ENCODE measurements at regions not wholly inside any gene's neighbourhood (a gene's known extent, or its start where the extent isn't known, plus 50 kb on each side); places are given as distances from the start of the nearest gene placed in this dataset.
"Not testable (repeated sequence)": the region's sequence is repeated elsewhere in the genome, so short reads cannot be mapped to it uniquely, and the experiment has no call there.

DNA sequence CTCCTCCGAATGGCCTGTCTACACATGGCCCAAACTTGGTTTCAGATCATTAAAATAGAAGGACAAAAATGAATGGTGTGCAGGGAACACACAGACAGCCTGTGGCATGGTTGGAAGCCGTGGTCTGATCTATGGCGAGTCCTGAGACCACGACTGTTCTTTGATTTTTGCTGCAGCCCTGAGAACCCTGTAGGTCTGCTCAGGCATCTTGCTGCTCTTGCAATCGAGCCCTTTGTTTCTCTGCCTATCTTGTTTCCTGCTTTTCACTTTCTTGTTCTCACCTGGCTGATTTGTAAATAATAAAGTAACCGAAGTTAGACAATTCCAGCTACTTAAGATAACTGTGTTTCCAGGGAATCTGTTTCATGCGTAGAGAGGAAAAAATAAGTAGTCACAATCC is 54.1 kb upstream of the NBPF9 start:
- DNase-seq (ENCODE audit: low read depth in 2 of 2), result not testable (repeated sequence)

DNA sequence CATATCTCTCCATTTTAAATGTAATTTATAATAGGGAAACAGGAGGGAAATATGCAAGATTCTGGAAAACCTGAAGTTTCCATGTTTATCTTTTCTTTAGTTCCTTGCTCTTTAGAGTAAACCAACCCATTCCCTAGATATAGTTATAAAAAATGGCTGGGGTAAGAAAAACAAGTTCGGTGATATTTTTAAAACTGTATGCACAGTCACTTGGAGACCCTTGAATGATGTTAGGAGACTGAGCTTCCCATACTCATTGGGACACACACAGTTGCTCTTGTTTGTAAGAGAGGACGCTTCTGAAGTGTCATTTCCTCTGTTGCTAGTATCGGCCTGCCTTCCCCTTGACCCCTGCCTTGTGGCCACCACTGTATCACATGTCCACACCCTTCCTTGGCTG is 55.0 kb upstream of the NBPF9 start:
- not testable (repeated sequence) for DNase-seq (ENCODE audit: low read depth in 2 of 2)

DNA sequence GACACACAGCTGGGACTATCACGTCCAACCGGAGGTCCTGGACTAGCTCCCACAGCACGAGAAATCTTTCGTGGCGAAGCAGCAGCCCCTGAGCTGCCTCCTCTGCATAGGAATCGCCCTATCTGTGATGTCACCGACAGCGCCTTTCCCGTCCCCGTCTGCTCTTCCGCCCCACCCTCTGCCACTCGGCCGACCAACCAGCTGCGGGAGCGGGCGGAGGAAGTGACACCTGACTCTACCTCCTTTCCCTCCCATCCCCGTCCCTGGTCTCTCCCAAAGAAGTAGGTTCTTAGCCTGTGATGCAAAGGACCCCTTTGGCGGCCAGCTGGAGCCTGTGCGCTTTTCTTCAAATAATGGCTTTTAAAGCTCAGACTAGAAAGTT is 59.7 kb upstream of the NBPF9 start:
- not testable (repeated sequence) for DNase-seq (ENCODE audit: low read depth in 2 of 2)

DNA sequence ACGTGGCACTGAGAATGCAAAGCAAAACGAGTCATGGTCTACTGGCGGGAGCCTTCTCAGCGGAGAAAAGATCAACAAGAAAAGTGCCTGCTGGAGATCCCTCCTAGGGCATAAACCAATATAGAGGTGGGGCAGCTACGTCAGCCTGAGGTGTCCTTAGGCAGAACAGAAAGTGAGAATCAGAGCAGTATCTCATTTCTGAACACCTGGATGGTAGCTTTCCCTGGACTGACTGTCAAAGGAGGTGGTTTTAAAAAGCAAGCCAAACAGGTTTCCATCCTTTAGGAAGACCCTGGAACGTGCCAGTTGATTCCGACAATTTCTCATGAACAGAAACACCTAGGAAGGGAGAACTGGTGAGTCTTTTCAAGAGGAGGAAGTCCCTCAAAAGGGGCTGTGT is 71.4 kb upstream of the NBPF9 start:
- not testable (repeated sequence) for DNase-seq (ENCODE audit: low read depth in 2 of 2)

DNA sequence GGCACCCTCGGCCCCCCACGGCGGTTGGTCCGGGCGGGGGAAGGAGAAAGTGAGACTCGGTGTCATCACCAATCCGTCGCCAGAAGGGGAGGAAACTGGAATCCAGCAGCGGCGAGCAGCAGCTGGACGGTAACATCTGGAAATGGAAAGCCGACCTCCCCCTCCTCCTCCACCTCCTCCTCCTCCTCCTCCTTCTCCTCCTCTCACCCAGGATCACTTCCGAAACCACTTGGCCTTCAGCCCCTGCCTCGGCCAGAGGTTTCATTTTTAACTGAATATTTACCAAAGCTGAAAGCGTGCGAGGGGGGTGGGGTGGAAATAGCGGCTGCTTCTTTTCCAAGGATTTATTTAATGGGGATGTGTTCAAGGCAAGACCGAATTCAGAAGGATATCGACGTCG is 72.5 kb upstream of the NBPF9 start:
- not testable (repeated sequence) for DNase-seq (ENCODE audit: low read depth in 2 of 2)

DNA sequence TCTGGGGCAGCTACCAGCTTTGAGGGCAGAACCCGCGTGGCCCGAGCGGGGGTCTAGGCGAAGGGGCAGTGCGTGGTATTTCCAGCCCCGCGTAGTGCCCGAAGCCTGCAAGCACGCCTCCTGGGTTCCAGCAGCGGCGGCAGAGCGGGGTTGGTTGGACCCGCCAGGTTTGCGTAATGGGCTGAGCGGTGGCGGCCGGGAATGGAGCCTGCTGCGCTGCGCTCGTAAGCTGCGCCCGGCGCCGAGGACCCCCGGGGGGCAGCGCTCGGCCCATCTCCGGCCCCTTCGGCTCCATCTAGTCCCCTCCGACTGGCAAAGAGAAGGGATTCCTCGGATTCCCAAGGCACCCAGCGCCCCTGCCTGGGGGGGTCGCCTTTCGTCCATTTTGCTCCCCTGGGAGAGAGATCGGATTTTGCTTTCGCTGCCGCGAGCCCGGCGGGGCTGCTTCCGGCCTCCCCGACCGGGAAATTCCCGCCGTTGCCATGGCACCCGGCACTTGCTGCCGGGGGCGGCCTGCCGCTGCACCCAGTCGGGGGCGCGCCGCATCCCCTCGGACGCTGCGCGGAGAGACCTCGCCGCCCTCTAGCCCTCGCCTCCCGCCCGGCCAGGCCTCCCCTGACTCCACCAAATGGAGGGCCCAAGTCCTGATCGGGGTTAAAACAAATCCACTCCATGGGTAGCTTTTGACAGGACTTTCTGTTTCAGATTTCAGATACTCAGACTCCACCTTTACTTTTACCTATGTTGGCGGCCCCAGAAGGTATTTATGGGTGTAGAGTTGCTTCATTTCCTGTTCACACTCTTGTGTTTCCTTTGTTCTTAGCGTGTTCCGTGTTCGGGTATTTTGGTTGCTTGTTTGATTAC is 73.3 kb upstream of the NBPF9 start:
- peak; percentile 25 to 60 for DNase-seq (ENCODE audit: low read depth in 2 of 2)

DNA sequence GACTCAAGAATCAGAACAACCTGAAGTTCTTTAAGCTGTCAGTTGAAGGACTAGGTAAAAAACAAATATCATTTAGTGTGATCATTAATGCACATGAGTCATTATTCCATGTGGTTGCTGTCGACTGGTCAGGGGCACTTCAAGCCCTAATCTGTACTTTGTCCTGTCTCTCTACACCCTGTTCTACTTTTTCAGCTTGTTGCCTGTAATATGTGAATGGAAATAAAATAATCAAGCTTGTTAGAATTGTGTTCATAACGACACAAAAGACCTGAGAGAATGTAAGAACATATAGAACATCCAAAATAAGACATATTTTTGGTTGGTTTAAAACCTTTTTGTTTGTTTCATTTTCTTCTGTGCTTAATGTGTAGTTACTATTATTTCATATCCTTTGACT is 87.4 kb upstream of the NBPF9 start:
- not testable (repeated sequence) for DNase-seq (ENCODE audit: low read depth in 2 of 2)

DNA sequence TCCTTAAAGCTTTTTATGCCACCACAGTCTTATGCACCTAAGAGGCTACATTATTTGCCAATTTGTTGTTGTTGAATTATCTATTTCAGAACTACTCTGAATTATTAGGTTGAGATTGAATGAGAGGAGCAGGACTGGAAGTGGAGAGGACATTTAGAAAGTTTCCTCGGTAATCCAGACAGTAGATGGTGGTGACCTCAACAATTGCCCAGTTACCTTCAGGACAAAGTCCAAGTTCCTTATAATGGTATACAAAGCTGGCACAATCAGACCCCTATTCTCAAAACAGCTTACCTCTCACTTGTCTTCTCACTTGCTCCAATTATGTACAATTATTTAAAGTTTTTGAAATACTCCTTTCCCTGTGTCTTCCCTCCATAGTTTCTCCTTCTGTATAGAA is 93.3 kb upstream of the NBPF9 start:
- DNase-seq (ENCODE audit: low read depth in 2 of 2), result not testable (repeated sequence)

DNA sequence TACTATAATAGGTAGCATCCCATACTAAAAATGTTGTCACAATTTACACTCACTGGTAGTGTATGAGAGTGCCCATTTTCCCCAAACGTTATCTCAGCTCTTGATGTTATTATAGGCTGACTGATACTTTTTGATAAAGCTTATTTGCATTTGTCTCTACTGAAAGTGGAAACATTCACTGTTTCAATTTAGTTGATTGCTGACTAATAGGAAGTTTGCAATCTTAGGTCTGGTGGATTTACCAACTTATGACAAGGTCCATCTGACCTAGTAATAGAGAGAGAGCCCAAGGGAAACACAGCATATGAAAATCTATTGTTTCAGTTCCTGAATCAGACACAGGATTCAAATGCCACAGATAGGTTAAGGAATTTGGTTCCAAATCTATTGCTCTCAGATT is 97.2 kb upstream of the NBPF9 start:
- not testable (repeated sequence) for DNase-seq (ENCODE audit: low read depth in 2 of 2)

DNA sequence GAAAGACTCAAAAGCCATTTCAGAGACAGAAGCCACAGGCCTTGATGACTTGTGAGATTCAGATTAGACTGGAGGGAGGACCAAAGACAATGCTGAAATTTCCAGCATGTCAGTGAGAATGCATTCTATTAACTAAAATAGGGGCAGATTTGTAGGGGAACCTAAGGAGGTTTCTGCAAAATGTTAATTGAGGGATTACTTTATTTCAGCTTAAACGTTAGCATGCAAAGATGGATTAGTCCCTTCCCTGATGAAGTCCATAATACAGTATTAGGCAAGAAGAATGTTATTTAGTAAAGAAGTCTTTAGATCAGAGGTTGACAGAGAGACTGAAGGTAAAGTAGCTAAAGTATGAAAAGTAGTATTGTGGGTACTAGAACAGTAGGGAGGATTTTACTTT is 98.9 kb upstream of the NBPF9 start:
- not testable (repeated sequence) for DNase-seq (ENCODE audit: low read depth in 2 of 2)

DNA sequence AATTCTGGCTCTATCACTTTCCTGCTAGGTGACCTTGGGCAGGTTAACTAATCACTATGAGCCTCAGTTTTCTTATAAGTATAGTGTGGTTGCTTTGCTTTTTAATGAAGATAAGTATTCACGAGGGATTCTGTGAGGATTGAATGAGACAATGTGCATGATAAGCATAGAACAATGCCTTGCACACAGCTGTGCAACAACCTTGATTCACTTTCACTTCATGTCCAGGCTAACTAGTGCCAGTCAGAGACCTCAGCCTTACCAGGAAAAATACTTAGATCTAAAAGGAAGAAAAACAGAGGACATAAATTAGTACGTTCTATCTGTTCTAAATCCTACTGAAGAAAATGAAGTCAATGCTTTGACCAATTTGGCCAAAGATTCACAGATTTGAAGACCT is 101.0 kb upstream of the NBPF9 start:
- DNase-seq (ENCODE audit: low read depth in 2 of 2), result not testable (repeated sequence)

DNA sequence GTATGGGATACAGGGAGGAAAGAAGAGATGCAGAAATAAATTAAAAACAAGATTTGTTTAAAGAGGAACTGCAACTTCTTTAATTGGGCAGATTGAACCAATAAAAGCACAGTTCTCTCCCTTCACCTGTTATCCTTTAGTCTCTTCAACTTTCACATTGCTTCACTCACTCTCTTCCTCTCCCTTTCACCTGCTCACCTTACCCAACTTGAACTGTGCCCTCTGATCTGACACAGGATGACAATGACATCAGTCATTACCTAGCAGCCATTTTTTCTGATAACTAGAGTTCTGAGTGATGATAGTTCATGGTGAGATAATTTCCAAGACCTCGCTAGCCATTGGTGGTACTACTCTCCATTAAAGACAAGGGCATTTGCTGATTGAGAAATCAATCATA is 105.5 kb upstream of the NBPF9 start:
- DNase-seq (ENCODE audit: low read depth in 2 of 2), result not testable (repeated sequence)

DNA sequence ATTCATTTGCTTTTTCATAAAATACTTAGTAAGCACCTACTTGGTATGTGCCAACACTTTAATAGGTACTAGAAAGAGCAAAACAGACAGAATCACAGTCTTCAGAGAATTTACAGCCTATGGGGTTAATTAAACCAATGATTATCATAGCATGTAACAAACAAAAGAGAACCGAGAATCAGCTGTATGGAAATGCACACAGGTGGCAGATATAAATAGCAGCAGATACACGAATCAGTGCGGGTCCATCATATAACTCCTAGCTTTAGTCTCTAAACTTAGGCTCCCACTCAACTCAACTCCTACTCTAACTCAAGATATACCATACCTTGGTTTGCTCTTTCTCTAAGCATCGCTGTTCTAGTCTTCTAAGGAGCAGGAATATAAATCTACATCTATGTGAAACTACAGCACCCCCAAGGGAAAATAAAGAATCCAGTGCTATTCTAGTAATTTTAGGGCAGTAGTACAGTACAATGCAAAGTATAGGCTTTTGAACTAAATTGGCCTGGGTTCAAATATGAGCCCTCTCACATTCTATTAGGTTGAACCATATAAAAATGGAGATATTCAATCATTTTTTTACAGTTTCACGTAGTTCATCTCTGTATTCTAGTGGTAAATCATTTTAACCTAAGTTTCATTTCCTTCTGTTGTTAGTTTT is 108.5 kb upstream of the NBPF9 start:
- DNase-seq (ENCODE audit: low read depth in 2 of 2), result not testable (repeated sequence)

DNA sequence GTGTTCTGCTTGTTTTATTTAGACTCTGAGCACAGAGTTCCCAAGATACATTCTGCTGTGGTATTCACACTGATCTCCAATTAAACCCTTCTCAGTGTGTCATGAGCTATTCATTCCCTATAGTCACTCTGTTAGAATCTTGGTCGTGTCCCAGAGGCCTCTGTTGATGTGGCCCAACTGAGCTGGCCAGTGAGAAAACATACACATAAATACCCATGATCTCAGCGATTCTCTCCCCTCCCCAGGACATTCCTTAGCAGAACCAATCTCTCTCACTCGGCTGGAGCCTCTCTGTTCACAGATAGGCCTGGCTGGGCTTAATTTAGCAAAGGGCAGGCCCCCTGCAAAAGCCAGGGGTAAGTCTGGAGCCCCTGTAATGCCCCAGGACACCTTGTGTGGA is 109.6 kb upstream of the NBPF9 start:
- DNase-seq (ENCODE audit: low read depth in 2 of 2), result not testable (repeated sequence)

DNA sequence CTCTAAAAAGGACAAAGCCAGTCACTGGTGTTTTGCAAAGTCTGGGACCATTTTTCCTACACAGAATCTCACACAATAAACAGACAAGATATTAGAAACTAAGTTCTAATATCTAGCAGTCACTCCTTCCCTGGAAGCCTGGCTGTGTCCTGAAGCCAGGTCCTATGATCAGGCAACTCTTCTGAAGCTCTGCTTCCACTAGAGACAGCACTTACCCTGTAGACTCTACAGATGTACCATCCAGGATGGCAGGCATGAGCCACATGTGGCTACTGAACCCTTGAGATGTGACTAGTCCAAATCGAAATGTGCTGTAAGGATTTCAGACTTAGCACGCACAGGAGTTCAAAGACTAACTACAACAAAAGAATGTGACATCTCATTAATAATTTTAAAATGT is 110.3 kb upstream of the NBPF9 start:
- DNase-seq (ENCODE audit: low read depth in 2 of 2), result not testable (repeated sequence)

DNA sequence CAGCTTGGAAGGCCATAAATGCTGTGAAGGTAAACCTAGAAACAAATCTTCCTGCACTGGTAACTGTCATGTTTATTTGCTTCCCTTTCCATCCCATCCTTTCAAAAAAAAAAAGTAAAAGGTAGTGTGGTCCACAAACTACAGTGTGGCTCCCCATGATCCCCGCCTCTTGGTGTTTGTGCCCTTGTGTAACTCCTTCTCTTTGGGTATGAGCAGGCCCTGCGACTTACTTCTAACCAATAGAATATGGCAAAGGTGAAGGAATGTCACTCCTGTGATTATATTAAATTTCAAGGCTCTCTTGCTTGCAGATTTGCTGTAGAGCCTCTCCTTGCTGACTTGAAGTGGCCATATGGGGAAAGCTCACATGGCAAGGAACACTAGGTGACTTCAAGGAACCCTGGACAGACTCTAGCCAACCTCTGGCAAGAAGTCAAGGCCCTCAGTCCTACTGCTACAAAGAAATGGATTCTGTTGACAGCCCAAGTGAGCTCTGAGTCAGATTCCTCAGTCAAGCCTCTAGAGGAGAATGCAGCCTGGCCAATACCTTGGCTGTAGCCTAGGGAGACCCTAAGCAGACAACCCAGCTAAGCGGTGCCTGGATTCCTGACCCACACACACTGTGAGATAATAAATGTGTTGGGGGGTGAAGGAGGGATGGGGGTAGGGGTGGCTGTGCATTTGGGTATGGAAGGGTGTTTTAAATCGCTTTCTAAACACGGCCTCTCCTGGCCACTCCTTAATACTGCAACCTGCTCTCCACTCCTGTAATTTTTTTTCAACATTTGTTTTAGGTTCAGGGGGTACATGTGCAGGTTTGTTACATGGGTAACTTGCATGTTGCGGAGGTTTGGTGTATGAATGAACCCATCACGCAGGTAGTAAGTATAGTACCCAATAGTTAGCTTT is 115.0 kb upstream of the NBPF9 start:
- not testable (repeated sequence) for DNase-seq (ENCODE audit: low read depth in 2 of 2)

DNA sequence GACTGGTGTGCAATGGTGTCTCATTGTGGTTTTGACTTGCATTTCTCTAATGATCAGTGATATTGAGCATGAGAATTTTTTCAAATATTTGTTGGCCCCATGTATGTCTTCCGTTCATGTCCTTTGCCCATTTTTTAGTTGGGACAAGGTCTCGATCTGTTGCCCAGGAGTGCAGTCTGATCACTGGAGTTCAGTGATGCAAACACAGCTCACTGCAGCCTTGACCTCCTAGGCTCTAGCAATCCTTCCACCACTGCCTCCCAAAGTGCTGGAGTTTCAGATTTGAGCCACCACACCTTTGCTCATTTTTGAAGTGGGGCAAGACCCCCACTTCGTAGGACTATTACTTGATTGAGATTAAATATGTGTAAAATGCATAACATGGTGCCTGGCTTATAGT is 116.2 kb upstream of the NBPF9 start:
- DNase-seq (ENCODE audit: low read depth in 2 of 2), result not testable (repeated sequence)

DNA sequence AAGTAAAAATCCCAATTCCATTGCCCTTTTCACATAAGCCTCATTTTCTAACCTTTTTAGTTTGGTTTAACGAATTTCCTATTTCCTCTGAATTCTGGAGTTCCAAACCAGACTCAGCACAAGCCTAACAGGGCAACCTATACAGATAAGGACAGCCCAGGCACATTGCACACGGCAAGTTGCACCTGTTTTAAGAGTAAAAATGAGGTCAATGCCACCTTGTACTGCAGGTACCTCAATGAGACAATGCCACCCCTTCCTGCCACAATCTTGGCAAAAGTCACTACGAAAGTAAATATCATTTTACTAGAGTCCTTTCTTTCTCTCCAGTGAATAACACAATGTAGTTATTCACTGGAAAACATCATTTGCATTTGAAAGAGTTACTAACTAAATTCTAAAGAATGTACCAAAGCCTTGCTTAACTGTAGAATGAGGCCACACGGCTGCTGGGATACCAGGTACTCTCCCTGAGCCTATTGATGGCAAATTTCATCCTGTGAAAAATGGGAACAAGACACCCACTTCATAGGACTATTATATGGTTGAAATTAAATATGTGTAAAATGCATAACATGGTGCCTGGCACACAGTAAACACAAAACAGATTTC is 117.2 kb upstream of the NBPF9 start:
- not testable (repeated sequence) for DNase-seq (ENCODE audit: low read depth in 2 of 2)

DNA sequence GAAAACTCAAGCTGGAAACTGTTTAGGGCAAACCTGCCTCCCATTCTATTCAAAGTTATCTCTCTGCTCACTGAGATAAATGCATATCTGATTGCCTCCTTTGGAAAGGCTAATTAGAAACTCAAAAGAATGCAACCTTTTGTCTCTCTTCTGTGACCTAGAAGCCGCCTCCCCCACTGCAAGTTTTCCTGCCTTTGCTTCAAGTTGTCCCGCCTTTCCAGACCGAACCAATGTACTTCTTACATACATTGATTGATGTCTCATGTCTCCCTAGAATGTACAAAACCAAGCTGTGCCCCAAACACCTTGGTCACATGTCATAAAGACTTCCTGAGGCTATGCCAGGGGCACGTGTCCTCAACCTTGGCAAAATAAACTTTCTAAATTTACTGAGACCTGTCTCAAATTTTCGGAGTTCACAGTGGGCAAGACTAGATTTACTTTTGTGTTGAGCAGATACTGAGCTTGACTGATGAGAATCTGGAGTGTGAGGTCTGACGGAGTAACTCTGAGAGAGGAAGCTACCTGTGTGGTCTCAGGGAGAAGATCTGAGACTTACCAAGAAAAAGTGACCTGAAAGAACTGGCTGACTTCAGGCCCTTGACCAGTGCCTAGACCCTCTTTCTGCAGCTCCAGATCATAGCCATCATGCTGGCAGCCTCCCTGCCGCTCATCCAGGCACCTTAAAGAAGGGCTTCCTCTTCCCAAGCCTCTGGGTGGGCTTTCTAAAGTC is 124.7 kb upstream of the NBPF9 start:
- not testable (repeated sequence) for DNase-seq (ENCODE audit: low read depth in 2 of 2)

DNA sequence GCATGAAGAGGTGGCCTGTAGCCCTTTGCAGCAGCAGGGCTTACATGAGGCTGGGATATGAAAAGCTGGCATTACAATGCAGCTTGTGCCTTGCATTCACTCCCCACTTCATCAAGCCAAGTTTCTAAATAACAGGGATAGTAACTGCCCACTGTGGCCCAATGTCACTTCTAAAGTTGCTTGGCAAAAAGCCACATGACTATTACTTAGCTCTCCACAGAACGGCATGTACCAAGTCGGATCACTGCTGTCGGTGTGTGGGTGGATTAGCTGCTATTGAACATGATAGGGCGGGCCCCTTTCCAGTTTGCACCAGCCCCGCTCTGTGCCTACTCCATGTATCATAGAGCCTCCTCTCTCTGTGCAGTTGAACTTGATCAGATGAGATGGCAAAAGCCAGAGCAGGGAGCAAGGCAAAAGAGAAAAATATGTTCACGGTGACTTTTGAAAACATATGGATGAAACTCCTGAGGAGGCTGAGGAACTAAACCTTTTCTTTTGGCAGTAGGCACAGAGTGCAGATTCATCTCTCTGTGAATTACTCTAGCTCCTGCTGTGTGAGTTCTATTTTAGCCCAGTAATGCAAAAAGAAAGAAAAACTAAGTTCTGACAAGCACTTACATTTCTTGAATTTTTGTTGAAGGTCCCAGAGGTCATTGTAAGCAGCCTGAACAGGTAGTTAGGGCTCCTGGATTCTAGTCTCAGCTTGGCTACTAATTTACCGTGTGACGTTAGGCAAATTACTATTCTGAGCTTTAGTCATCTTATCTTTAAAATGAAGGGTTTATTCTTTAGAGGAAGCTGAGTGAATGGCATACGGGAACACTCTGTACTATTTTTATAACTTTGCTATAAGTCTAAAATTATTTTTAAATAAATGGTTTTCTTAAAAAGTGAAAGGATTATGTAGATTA is 125.6 kb upstream of the NBPF9 start:
- not testable (repeated sequence) for DNase-seq (ENCODE audit: low read depth in 2 of 2)
